ENCODE measurements at regions not wholly inside any gene's neighbourhood (a gene's known extent, or its start where the extent isn't known, plus 50 kb on each side); places are given as distances from the start of the nearest gene placed in this dataset.

DNA sequence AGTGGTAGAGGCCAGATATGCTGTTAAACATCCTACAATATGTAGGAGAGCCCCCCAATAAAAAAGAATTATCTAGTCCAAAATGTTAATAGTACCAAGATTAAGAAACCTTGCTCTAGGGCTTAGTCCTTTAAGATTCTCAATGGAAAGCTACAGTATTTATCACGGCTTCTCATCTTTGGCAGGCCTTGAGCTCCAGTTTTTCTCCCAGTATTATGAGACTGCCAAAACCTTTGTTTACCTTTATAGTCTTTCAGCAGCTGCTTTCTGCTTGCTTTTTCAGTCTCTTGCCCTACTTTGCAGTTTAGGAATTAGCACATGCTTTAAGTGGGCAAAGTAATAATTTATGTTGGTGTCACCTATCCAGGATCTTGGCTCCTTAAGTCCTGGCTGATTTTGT lies 59.7 kb downstream of the NHLRC1 start:
- TF ChIP-seq, protein P1, sequence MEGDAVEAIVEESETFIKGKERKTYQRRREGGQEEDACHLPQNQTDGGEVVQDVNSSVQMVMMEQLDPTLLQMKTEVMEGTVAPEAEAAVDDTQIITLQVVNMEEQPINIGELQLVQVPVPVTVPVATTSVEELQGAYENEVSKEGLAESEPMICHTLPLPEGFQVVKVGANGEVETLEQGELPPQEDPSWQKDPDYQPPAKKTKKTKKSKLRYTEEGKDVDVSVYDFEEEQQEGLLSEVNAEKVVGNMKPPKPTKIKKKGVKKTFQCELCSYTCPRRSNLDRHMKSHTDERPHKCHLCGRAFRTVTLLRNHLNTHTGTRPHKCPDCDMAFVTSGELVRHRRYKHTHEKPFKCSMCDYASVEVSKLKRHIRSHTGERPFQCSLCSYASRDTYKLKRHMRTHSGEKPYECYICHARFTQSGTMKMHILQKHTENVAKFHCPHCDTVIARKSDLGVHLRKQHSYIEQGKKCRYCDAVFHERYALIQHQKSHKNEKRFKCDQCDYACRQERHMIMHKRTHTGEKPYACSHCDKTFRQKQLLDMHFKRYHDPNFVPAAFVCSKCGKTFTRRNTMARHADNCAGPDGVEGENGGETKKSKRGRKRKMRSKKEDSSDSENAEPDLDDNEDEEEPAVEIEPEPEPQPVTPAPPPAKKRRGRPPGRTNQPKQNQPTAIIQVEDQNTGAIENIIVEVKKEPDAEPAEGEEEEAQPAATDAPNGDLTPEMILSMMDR (IDR thresholded peaks at IDR 0.05) = no peak
- DNase-seq (no peak), ATAC-seq (no peak)
- ChIA-PET POLR2A (no interaction called here), CTCF (no interaction called here)
- H3K36me3 Mint-ChIP-seq (ENCODE audit: low read depth) = no peaks in the 10 kb centered on the region
- intact Hi-C loops (cut with micrococcal nuclease) = no loop called here
- no peak overlapping the region for H3K4me3 Mint-ChIP-seq
- peaks cover 4% of the 10 kb centered on the region for H3K27me3 Mint-ChIP-seq
- no peaks in the 10 kb centered on the region for H3K4me1 Mint-ChIP-seq (ENCODE audit: low read depth)
- H3K9me3 Mint-ChIP-seq = peaks cover 3% of the 10 kb centered on the region
- no peak overlapping the region for H3K27ac Mint-ChIP-seq

DNA sequence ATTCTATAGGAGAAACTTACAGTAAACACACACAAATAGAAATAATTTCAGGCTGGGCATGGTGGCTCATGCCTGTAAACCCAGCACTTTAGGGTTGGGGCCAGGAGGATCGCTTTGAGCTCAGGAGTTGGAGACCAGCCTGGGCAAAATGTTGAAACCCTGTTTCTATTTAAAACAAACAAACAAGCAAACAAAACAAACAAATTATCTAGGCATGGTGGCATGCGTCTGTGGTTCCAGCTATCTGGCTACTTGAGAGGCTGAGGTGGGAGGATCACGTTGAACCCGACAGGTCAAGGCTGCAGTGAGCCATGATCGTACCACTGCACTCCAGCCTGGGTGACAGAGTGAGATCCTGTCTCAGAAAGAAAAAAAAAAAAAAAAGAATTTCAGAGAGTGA lies 64.0 kb downstream of the NHLRC1 start:
- Mint-ChIP-seq H3K27ac (no peak overlapping the region), H3K36me3 (ENCODE audit: low read depth) (no peaks in the 10 kb centered on the region), H3K27me3 (peaks cover 7% of the 10 kb centered on the region), H3K4me3 (no peak overlapping the region), H3K4me1 (ENCODE audit: low read depth) (no peaks in the 10 kb centered on the region), H3K9me3 (peaks cover 3% of the 10 kb centered on the region)
- ChIA-PET POLR2A (no interaction called here), CTCF (no interaction called here)
- TF ChIP-seq, protein P1 (IDR thresholded peaks at IDR 0.05) = no peak
- intact Hi-C loops (cut with micrococcal nuclease) = no loop called here
- no peak for ATAC-seq
- DNase-seq = no peak

DNA sequence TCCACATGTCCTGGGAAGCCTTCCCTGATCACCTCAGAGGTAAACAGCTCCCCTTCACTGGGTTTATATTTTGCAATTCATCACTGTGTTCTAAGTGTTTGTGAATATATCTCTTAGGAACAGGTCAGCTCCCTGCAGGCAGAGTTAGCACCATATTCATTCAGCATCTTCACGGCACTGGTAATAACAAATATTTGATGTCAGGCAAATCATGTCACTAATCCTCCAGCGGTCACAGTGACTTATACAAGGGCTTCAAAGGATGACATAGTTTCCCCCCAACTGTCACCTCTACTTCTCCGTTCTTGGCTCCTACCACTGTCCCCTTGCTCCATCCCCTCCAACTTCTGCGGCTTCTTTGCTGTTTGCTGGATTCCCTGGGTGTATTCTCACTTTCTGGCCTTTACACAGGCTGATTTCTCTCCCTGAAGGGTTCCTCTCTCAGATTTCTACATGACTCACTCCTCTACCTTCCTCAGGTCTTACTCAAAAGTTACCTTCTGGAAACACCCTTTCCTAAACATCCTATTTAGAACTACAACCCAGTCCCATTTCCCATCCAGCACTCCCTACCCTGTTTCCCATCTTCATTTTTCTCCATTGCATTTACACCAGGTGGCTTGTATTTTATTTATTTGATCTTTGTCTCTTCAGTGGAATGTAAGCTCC lies 66.6 kb downstream of the NHLRC1 start:
- Mint-ChIP-seq H3K27ac (no peak overlapping the region), H3K4me1 (ENCODE audit: low read depth) (no peaks in the 10 kb centered on the region), H3K36me3 (ENCODE audit: low read depth) (no peaks in the 10 kb centered on the region), H3K9me3 (no peaks in the 10 kb centered on the region), H3K4me3 (no peak overlapping the region), H3K27me3 (peaks cover 11% of the 10 kb centered on the region)
- intact Hi-C loops (cut with micrococcal nuclease) = no loop called here
- ChIA-PET CTCF (no interaction called here), POLR2A (no interaction called here)
- TF ChIP-seq, protein P1 (IDR thresholded peaks at IDR 0.05) = no peak
- DNase-seq (no peak), ATAC-seq (no peak)

DNA sequence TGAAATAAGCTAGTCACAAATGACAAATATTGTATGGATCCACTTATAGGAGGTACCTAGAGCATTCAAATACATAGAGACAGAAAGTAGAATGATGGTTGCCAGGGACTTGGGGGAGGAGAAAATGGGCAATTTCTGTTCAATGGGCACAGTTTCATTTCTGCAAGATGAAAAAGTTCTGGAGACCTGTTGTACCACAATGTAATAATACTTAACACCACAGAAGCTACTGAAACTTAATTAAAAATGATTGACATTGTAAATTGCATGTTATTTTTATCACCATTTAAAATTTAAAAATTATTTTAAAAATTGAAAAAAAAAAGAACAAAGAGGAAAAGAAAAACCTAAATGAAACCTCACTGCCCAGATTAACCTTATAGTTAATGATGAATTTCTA lies 67.4 kb downstream of the NHLRC1 start:
- ATAC-seq (no peak), DNase-seq (no peak)
- Mint-ChIP-seq H3K27ac (no peak overlapping the region), H3K4me1 (ENCODE audit: low read depth) (no peaks in the 10 kb centered on the region), H3K36me3 (ENCODE audit: low read depth) (no peaks in the 10 kb centered on the region), H3K27me3 (peaks cover 11% of the 10 kb centered on the region), H3K4me3 (no peak overlapping the region), H3K9me3 (no peaks in the 10 kb centered on the region)
- ChIA-PET POLR2A (no interaction called here), CTCF (no interaction called here)
- intact Hi-C loops (cut with micrococcal nuclease) = no loop called here
- TF ChIP-seq, protein P1 (IDR thresholded peaks at IDR 0.05) = no peak

DNA sequence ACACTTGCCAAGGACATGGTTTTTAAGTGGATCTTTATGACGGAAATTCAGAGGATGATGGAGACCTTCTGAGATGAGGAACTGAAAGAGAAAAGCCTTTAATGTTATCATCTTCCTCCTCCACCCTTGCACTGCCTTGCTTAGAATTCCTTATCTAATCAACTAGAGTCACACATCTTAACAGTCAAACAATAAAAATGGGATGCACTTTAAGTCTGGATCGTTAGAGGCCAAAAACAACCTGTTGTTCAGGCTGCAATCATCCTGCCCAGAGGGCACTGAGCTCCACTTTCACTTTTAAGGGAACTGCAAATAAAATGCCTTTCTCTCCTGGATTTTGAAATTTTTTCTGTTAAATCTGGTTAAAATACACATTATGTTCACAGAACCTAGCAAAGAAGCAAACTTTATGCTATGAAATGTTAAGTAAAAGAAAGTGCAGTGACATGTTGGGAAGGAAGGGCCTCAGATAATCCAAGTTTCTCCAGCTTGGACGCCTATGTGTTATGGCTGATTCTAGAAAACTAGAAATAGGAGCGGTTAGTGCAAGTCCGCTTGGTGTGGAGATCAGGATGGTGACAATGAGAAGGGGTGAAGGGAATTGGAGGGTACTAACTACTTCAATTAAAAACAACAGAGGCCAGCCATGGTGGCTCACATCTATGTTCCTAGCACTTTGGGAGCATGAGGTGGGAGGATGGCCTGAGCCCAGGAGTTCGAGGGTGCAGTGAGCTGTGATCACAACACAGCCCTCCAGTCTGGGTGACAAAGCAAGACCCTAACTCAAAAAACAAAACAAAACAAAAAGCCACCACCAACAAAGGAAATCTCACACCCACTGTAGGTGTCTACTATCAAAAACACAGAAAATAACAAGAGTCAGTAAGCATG lies 66.4 kb upstream of the KIF13A start:
- intact Hi-C loops (cut with micrococcal nuclease) = no loop called here
- CTCF ChIA-PET = no interaction called here

More for the DNA sequence above, 66.4 kb upstream of the KIF13A start:
- TF ChIP-seq, protein P1 (IDR thresholded peaks at IDR 0.05) = no peak
- Mint-ChIP-seq H3K36me3 (ENCODE audit: low read depth) (no peaks in the 10 kb centered on the region), H3K4me3 (no peak overlapping the region), H3K27ac (no peak overlapping the region), H3K9me3 (no peaks in the 10 kb centered on the region), H3K4me1 (ENCODE audit: low read depth) (no peaks in the 10 kb centered on the region), H3K27me3 (peaks cover 11% of the 10 kb centered on the region)
- no peak for ATAC-seq
- no peak for DNase-seq
- POLR2A ChIA-PET = no interaction called here
